Neuronal stem cell (in vitro differentiated cells): ENCODE measurements at regions not wholly inside any gene's neighbourhood (a gene's known extent, or its start where the extent isn't known, plus 50 kb on each side); places are given as distances from the start of the nearest gene placed in this dataset.

Experiments used
- DNase-seq: peaks from one replicate; pipeline ENCODE4 v3.0.0-alpha.2; 2013; ENCODE audit warnings: low spot score
- H2AFZ ChIP-seq: one replicate; pipeline ENCODE4 v1.6.1; 2013; ENCODE audit warnings: mild to moderate bottlenecking, low read length, inconsistent platforms
- H2AK5ac ChIP-seq: 2 replicates; pipeline ENCODE4 v1.6.1; 2013; ENCODE audit warnings: low read depth, mild to moderate bottlenecking, inconsistent platforms, low read length, moderate library complexity, mixed read lengths
- H2BK120ac ChIP-seq: 2 replicates; pipeline ENCODE4 v1.6.1; 2013; ENCODE audit warnings: low read depth, mild to moderate bottlenecking, inconsistent platforms, low read length, moderate library complexity, mixed read lengths
- H2BK12ac ChIP-seq: one replicate; pipeline ENCODE4 v1.6.1; 2013; ENCODE audit warnings: low read length, inconsistent platforms
- H2BK15ac ChIP-seq: 2 replicates; pipeline ENCODE4 v1.6.1; 2013; ENCODE audit warnings: mild to moderate bottlenecking, low read length, inconsistent platforms, mixed read lengths
- H2BK5ac ChIP-seq: one replicate; pipeline ENCODE4 v1.6.1; 2013; ENCODE audit warnings: inconsistent platforms, mild to moderate bottlenecking, low read length, moderate library complexity
- H3K14ac ChIP-seq: one replicate; pipeline ENCODE4 v1.6.1; 2013; ENCODE audit warnings: low read length, inconsistent platforms
- H3K18ac ChIP-seq: 2 replicates; pipeline ENCODE4 v1.6.1; 2013; ENCODE audit warnings: low read length, inconsistent platforms
- H3K23ac ChIP-seq: 2 replicates; pipeline ENCODE4 v1.6.1; 2013; ENCODE audit warnings: low read depth, mild to moderate bottlenecking, mixed read lengths, low read length, inconsistent platforms; ENCODE audit not compliant: poor library complexity
- H3K27ac ChIP-seq: replicated peaks from 3 replicates; pipeline ENCODE4 v1.5.1; 2013; ENCODE audit warnings: low read length, inconsistent platforms
- H3K27me3 ChIP-seq, 3 experiments: 2 replicates each; pipeline ENCODE4 v1.6.1; 2013; ENCODE audit warnings: low read length in 3 of 3, mild to moderate bottlenecking in 2 of 3, inconsistent platforms in 1 of 3, low read depth in 1 of 3, mixed read lengths in 1 of 3, moderate library complexity in 1 of 3; ENCODE audit not compliant: control insufficient read depth in 3 of 3, insufficient read depth in 3 of 3
- H3K36me3 ChIP-seq, 2 donors: replicated peaks in 1 of 2; 2 replicates each; pipeline ENCODE4 v1.6.1; 2013; ENCODE audit warnings: low read length in 2 of 2; ENCODE audit not compliant: control insufficient read depth in 2 of 2, insufficient read depth in 2 of 2
- H3K4ac ChIP-seq: 2 replicates; pipeline ENCODE4 v1.6.1; 2013; ENCODE audit warnings: inconsistent platforms, mild to moderate bottlenecking, low read length, moderate library complexity
- H3K4me1 ChIP-seq, 2 donors: 1 replicate in 1 of 2; 2 replicates in 1 of 2; pipeline ENCODE4 v1.6.1; 2013; ENCODE audit warnings: low read length in 2 of 2, low read depth in 1 of 2; ENCODE audit not compliant: control insufficient read depth in 2 of 2, insufficient read depth in 1 of 2
- H3K4me2 ChIP-seq: one replicate; pipeline ENCODE4 v1.6.1; 2013; ENCODE audit warnings: mild to moderate bottlenecking, low read length, inconsistent platforms; ENCODE audit not compliant: insufficient read depth, poor library complexity, severe bottlenecking
- H3K4me3 ChIP-seq, 2 donors: 2 replicates each; pipeline ENCODE4 v1.5.1; 2013; ENCODE audit warnings: low read length in 2 of 2, mild to moderate bottlenecking in 2 of 2, inconsistent platforms in 1 of 2, moderate library complexity in 1 of 2
- H3K79me1 ChIP-seq: one replicate; pipeline ENCODE4 v1.6.1; 2013; ENCODE audit warnings: low read depth, mild to moderate bottlenecking, inconsistent platforms, low read length, moderate library complexity
- H3K9ac ChIP-seq: one replicate; pipeline ENCODE4 v1.6.1; 2013; ENCODE audit warnings: mild to moderate bottlenecking, low read depth, low read length, inconsistent platforms; ENCODE audit not compliant: poor library complexity
- H3K9me3 ChIP-seq, 2 donors: replicated peaks in 1 of 2; 2 replicates each; pipeline versions ENCODE3 to v1.6.1; 2013; ENCODE audit warnings: low read length in 2 of 2, mild to moderate bottlenecking in 2 of 2, inconsistent platforms in 1 of 2, low read depth in 1 of 2, mixed read lengths in 1 of 2, moderate library complexity in 1 of 2; ENCODE audit not compliant: control insufficient read depth in 2 of 2, insufficient read depth in 1 of 2
- H4K8ac ChIP-seq: one replicate; pipeline ENCODE4 v1.6.1; 2013; ENCODE audit warnings: low read depth, mild to moderate bottlenecking, inconsistent platforms, low read length, moderate library complexity
- H4K91ac ChIP-seq: one replicate; pipeline ENCODE4 v1.6.1; 2013; ENCODE audit warnings: low read length, low read depth, mild to moderate bottlenecking, inconsistent platforms; ENCODE audit not compliant: poor library complexity
- WGBS, 2 donors: extraction: QIAGEN DNeasy Blood & Tissue Kit; methylation state at CpG; one replicate each; pipeline ENCODE4 v1.1.7; 2013; ENCODE audit warnings: missing lambda C conversion rate in 2 of 2, mixed read lengths in 1 of 2; ENCODE audit not compliant: insufficient read length in 2 of 2, insufficient replicate concordance in 1 of 2; ENCODE audit errors: extremely low coverage in 2 of 2; 5-methylcytosine and 5-hydroxymethylcytosine counted together

GRCh38 chr5:30850866-30851265 is 342.6 kb upstream of the CDH6 start:
- no CpG with 5 or more reads among the region's 2 CpGs for WGBS, 2 donors

DNA sequence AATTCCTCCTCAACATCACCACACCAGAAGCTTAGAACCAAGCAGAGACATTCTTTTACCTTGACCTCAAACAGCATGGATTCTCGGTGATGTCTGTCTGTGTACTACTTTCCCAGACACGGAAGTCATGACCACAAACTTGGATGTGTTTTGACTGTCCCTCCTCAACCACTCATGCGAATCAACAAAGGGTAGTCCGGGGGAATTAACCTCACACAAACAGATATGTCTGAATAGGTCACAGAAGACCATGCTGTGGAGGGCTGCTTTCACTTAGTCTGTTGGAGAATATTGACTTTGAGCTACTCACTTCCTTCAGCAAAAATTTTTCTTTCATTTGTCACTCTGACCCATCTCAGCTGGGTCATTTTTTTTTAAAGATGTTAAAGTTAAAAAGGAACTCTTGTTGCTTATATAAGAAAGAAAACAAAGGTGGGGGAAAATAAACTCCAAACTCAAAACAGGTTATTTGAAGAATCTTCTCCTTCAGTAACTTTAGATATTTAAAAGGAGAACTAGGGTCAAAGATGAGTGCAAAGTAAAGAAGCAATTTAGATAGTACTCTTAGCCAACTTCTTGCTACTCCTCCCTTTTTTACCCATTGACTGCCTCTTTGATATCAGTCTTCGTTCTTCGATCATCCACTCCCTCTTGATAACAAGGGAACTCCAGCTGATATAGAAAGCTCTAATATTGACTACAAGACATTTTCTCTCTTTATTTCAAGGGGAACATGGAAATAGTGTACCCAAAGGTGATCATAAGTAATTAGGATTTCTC is 343.4 kb upstream of the CDH6 start:
- no peak for DNase-seq
- no peak overlapping the region for H3K27ac ChIP-seq

More at GRCh38 chr5:30850866-30851265, 342.6 kb upstream of the CDH6 start:
- Histone ChIP-seq H3K14ac (no peak overlapping the region), H2BK15ac (no peak overlapping the region), H3K23ac (no peak overlapping the region), H4K91ac (no peak overlapping the region), H3K4me1 (peaks cover 3 to 8% of the 10 kb centered on the region in 2 donors), H3K9ac (no peak overlapping the region), H3K9me3 (no peaks in the 10 kb centered on the region), H2BK120ac (no peak overlapping the region), H2AFZ (no peak overlapping the region), H3K27me3 (no peaks in the 10 kb centered on the region), H3K27ac (no peak overlapping the region), H3K18ac (no peak overlapping the region), H2BK5ac (no peak overlapping the region), H3K79me1 (no peaks in the 10 kb centered on the region), H4K8ac (no peak overlapping the region), H2BK12ac (no peak overlapping the region), H3K4me2 (no peak overlapping the region), H3K36me3 (no peaks in the 10 kb centered on the region), H2AK5ac (no peak overlapping the region), H3K4me3 (no peak overlapping the region), H3K4ac (no peak overlapping the region)
- DNase-seq: no peak

GRCh38 chr5:30846171-30846570 is 347.3 kb upstream of the CDH6 start:
- H3K4me3 ChIP-seq: no peak overlapping the region
- H2AK5ac ChIP-seq: no peak overlapping the region
- H4K91ac ChIP-seq: no peak overlapping the region
- no peak overlapping the region for H3K14ac ChIP-seq
- H3K27ac ChIP-seq: no peak overlapping the region
- H2BK12ac ChIP-seq: no peak overlapping the region
- no peak overlapping the region for H3K23ac ChIP-seq
- peaks cover 0 to 8% of the 10 kb centered on the region in 2 donors for H3K4me1 ChIP-seq
- no peaks in the 10 kb centered on the region for H3K9me3 ChIP-seq
- no peaks in the 10 kb centered on the region for H3K79me1 ChIP-seq
- H3K36me3 ChIP-seq: no peaks in the 10 kb centered on the region
- no peak overlapping the region for H3K9ac ChIP-seq
- H2AFZ ChIP-seq: no peak overlapping the region
- no peak overlapping the region for H3K4ac ChIP-seq
- H3K27me3 ChIP-seq: no peaks in the 10 kb centered on the region
- no peak overlapping the region for H2BK15ac ChIP-seq
- DNase-seq: no peak
- no peak overlapping the region for H2BK5ac ChIP-seq
- no peak overlapping the region for H3K18ac ChIP-seq
- H2BK120ac ChIP-seq: no peak overlapping the region
- no peak overlapping the region for H4K8ac ChIP-seq
- H3K4me2 ChIP-seq: no peak overlapping the region

More for the DNA sequence above, 343.4 kb upstream of the CDH6 start:
- no peaks in the 10 kb centered on the region for H3K27me3 ChIP-seq
- H3K4me2 ChIP-seq: no peak overlapping the region
- no peak overlapping the region for H4K8ac ChIP-seq
- H2BK15ac ChIP-seq: no peak overlapping the region
- no peak overlapping the region for H2BK5ac ChIP-seq
- no peak overlapping the region for H3K14ac ChIP-seq
- no peaks in the 10 kb centered on the region for H3K9me3 ChIP-seq
- no peak overlapping the region for H3K18ac ChIP-seq
- H3K4me1 ChIP-seq: peaks cover 3 to 8% of the 10 kb centered on the region in 2 donors
- H3K36me3 ChIP-seq: no peaks in the 10 kb centered on the region
- no peak overlapping the region for H2BK120ac ChIP-seq
- H2BK12ac ChIP-seq: no peak overlapping the region
- no peak overlapping the region for H2AFZ ChIP-seq
- no peaks in the 10 kb centered on the region for H3K79me1 ChIP-seq
- no peak overlapping the region for H2AK5ac ChIP-seq
- H3K9ac ChIP-seq: no peak overlapping the region
- WGBS, 2 donors: no CpG with 5 or more reads among the region's 6 CpGs
- H3K4me3 ChIP-seq: no peak overlapping the region
- no peak overlapping the region for H3K4ac ChIP-seq
- H4K91ac ChIP-seq: no peak overlapping the region
- no peak overlapping the region for H3K23ac ChIP-seq

DNA sequence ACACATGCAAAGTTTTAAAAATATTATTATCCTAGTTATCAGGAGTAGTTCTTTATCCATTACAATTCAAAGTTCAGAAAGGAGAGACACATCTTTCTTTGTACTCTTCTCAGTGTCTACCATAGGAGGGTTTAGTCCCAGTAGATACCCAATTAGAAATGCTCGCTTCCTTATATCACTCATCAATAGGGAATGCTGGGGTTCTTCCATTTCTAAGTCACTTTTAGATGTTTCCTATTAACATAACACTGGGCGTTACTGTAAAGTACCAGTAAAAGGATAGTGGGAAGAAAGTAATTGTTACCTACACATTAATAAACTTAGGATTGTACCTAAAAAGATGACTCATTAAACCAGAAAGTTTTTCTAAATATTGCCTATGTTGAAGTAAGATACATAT is 348.3 kb upstream of the CDH6 start:
- DNase-seq: no peak
- H3K27me3 ChIP-seq: no peaks in the 10 kb centered on the region
- no peak overlapping the region for H2BK12ac ChIP-seq
- H3K18ac ChIP-seq: no peak overlapping the region
- H2BK5ac ChIP-seq: no peak overlapping the region
- no peak overlapping the region for H2AFZ ChIP-seq
- no peak overlapping the region for H3K23ac ChIP-seq
- H3K4me1 ChIP-seq: peaks cover 0 to 7% of the 10 kb centered on the region in 2 donors
- no peak overlapping the region for H4K8ac ChIP-seq
- no peak overlapping the region for H2BK15ac ChIP-seq
- WGBS, 2 donors: no CpG with 5 or more reads among the region's 2 CpGs
- no peak overlapping the region for H3K4ac ChIP-seq
- H3K9me3 ChIP-seq: no peaks in the 10 kb centered on the region
- H3K36me3 ChIP-seq: no peaks in the 10 kb centered on the region
- H3K4me3 ChIP-seq: no peak overlapping the region
- H4K91ac ChIP-seq: no peak overlapping the region
- no peaks in the 10 kb centered on the region for H3K79me1 ChIP-seq
- no peak overlapping the region for H2BK120ac ChIP-seq
- H3K27ac ChIP-seq: no peak overlapping the region
- H3K9ac ChIP-seq: no peak overlapping the region
- no peak overlapping the region for H2AK5ac ChIP-seq
- no peak overlapping the region for H3K4me2 ChIP-seq
- no peak overlapping the region for H3K14ac ChIP-seq
